Type B pancreatic cell (in vitro differentiated cells): ENCODE measurements at regions not wholly inside any gene's neighbourhood (a gene's known extent, or its start where the extent isn't known, plus 50 kb on each side); places are given as distances from the start of the nearest gene placed in this dataset.

Experiments
- DNase-seq: peaks from one replicate; pipeline ENCODE4 v3.0.0; 2021; ENCODE audit warnings: mixed read lengths; ENCODE audit not compliant: unreplicated experiment; ENCODE audit errors: extremely low spot score
- H3K27ac Mint-ChIP-seq: 2 replicates; pipeline ENCODE4 v1.8.0; 2021; ENCODE audit warnings: mild to moderate bottlenecking, mixed read lengths
- H3K27me3 Mint-ChIP-seq: 2 replicates; pipeline ENCODE4 v1.8.0; 2021; ENCODE audit warnings: mixed read lengths
- H3K36me3 Mint-ChIP-seq: 2 replicates; pipeline ENCODE4 v1.8.0; 2021; ENCODE audit warnings: mixed read lengths
- H3K4me1 Mint-ChIP-seq: one replicate; pipeline ENCODE4 v1.8.0; 2021; ENCODE audit warnings: mixed read lengths; ENCODE audit not compliant: unreplicated experiment
- H3K4me3 Mint-ChIP-seq: 2 replicates; pipeline ENCODE4 v1.8.0; 2021; ENCODE audit warnings: mild to moderate bottlenecking, mixed read lengths
- H3K9me3 Mint-ChIP-seq: 2 replicates; pipeline ENCODE4 v1.8.0; 2021; ENCODE audit warnings: mixed read lengths
- TF ChIP-seq, protein P1 (sequence below): fragments of 200-600 bp; sonication (generic); conservative IDR thresholded peaks from 2 replicates; pipeline ENCODE4 v1.5.0; 2021; ENCODE audit warnings: antibody characterized with exemption, mild to moderate bottlenecking

GRCh38 chr12:131458931-131459772 is 251.7 kb upstream of the SFSWAP start:
- peaks cover 62% of the 10 kb centered on the region for H3K27me3 Mint-ChIP-seq
- H3K27ac Mint-ChIP-seq, result no peak overlapping the region
- no peak overlapping the region for H3K4me3 Mint-ChIP-seq
- H3K9me3 Mint-ChIP-seq, result no peaks in the 10 kb centered on the region
- H3K36me3 Mint-ChIP-seq, result no peaks in the 10 kb centered on the region
- H3K4me1 Mint-ChIP-seq, result peaks cover 5% of the 10 kb centered on the region
- TF ChIP-seq, protein P1, sequence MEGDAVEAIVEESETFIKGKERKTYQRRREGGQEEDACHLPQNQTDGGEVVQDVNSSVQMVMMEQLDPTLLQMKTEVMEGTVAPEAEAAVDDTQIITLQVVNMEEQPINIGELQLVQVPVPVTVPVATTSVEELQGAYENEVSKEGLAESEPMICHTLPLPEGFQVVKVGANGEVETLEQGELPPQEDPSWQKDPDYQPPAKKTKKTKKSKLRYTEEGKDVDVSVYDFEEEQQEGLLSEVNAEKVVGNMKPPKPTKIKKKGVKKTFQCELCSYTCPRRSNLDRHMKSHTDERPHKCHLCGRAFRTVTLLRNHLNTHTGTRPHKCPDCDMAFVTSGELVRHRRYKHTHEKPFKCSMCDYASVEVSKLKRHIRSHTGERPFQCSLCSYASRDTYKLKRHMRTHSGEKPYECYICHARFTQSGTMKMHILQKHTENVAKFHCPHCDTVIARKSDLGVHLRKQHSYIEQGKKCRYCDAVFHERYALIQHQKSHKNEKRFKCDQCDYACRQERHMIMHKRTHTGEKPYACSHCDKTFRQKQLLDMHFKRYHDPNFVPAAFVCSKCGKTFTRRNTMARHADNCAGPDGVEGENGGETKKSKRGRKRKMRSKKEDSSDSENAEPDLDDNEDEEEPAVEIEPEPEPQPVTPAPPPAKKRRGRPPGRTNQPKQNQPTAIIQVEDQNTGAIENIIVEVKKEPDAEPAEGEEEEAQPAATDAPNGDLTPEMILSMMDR, result no peak
- DNase-seq, result no peak

- no peak overlapping the region for H3K27ac Mint-ChIP-seq
- H3K4me1 Mint-ChIP-seq, result peaks cover 5% of the 10 kb centered on the region
- H3K27me3 Mint-ChIP-seq, result peaks cover 66% of the 10 kb centered on the region
- H3K4me3 Mint-ChIP-seq, result no peak overlapping the region
- no peaks in the 10 kb centered on the region for H3K9me3 Mint-ChIP-seq
- TF ChIP-seq, protein P1, result no peak
- no peak for DNase-seq
- no peaks in the 10 kb centered on the region for H3K36me3 Mint-ChIP-seq
Measured at GRCh38 chr12:131459773-131460365, 251.0 kb upstream of the SFSWAP start.

GRCh38 chr12:131460520-131460919 is 250.4 kb upstream of the SFSWAP start:
- Mint-ChIP-seq H3K4me1 (peaks cover 5% of the 10 kb centered on the region), H3K9me3 (no peaks in the 10 kb centered on the region), H3K27ac (no peak overlapping the region), H3K36me3 (no peaks in the 10 kb centered on the region), H3K4me3 (no peak overlapping the region), H3K27me3 (peaks cover 68% of the 10 kb centered on the region)
- no peak for DNase-seq
- TF ChIP-seq, protein P1, result no peak

- no peak overlapping the region for H3K4me3 Mint-ChIP-seq
- TF ChIP-seq, protein P1, result no peak
- no peaks in the 10 kb centered on the region for H3K36me3 Mint-ChIP-seq
- H3K4me1 Mint-ChIP-seq, result peaks cover 5% of the 10 kb centered on the region
- no peak overlapping the region for H3K27ac Mint-ChIP-seq
- no peak for DNase-seq
- peaks cover 68% of the 10 kb centered on the region for H3K27me3 Mint-ChIP-seq
- H3K9me3 Mint-ChIP-seq, result no peaks in the 10 kb centered on the region
Measured at GRCh38 chr12:131461096-131461495, 249.8 kb upstream of the SFSWAP start.

DNA sequence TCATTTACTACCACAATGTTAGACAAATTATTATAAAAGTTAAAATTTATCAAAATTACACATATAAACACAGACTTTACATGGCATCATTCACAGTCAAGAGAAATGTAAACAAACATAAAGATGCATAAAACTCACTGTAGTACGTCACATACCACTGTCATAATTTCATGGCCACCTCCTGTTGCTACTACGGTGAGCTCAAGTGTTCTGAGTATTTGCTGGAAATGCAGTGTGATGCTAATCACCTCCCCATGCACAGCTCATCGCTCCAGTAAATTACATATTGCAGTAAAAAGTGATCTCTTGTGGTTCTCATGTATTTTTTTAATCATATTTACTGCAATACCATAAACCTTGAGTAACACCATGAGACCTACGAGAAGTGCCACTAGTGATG is 247.7 kb upstream of the SFSWAP start:
- no peak overlapping the region for H3K4me3 Mint-ChIP-seq
- TF ChIP-seq, protein P1, result no peak
- peaks cover 63% of the 10 kb centered on the region for H3K27me3 Mint-ChIP-seq
- no peak for DNase-seq
- no peak overlapping the region for H3K27ac Mint-ChIP-seq
- H3K9me3 Mint-ChIP-seq, result no peaks in the 10 kb centered on the region
- H3K4me1 Mint-ChIP-seq, result peaks cover 5% of the 10 kb centered on the region
- no peaks in the 10 kb centered on the region for H3K36me3 Mint-ChIP-seq
